ENCODE measurements at regions not wholly inside any gene's neighbourhood (a gene's known extent, or its start where the extent isn't known, plus 50 kb on each side); places are given as distances from the start of the nearest gene placed in this dataset.
"Not testable (repeated sequence)": the region's sequence is repeated elsewhere in the genome, so short reads cannot be mapped to it uniquely, and the experiment has no call there.

DNA sequence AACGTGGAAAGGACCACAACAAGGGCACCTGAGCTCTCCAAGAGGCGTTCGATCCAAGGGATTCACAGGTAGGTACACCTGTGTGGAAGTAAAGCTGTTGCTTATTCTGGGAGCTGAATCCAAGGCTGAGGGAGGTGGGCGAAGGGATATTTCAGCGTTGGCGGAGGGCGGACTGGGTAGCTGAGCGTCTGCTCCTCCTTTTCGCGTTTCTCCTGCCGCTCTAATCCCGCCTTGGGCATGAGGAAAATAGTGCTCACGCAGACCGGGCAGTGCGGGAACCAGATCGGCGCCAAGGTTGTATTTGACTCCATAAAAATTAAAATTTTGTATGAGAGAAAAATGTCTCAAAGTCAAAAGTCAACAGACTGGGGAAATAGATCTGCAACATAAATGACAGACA, 3966.2 kb upstream of the OR11H1 start:
- ATAC-seq; H3K27ac Mint-ChIP-seq; H3K27me3 Mint-ChIP-seq (ENCODE audit: low read depth); H3K4me3 Mint-ChIP-seq; POLR2A ChIA-PET; DNase-seq; H3K36me3 Mint-ChIP-seq (ENCODE audit: low read depth); CTCF ChIA-PET; H3K4me1 Mint-ChIP-seq (ENCODE audit: low read depth): not testable (repeated sequence)
- peaks cover 35% of the 10 kb centered on the region for H3K9me3 Mint-ChIP-seq (ENCODE audit: insufficient read depth)

- DNase-seq; POLR2A ChIA-PET; H3K27me3 Mint-ChIP-seq (ENCODE audit: low read depth); ATAC-seq; H3K36me3 Mint-ChIP-seq (ENCODE audit: low read depth); CTCF ChIA-PET; H3K27ac Mint-ChIP-seq; H3K4me1 Mint-ChIP-seq (ENCODE audit: low read depth); H3K4me3 Mint-ChIP-seq: not testable (repeated sequence)
- H3K9me3 Mint-ChIP-seq (ENCODE audit: insufficient read depth) = peaks cover 59% of the 10 kb centered on the region
Measured at GRCh38 chr22:11568837-11569563, 3959.0 kb upstream of the OR11H1 start.

- H3K4me1 Mint-ChIP-seq (ENCODE audit: low read depth); H3K27me3 Mint-ChIP-seq (ENCODE audit: low read depth); CTCF ChIA-PET; H3K36me3 Mint-ChIP-seq (ENCODE audit: low read depth); POLR2A ChIA-PET; ATAC-seq; H3K4me3 Mint-ChIP-seq; H3K27ac Mint-ChIP-seq; DNase-seq: not testable (repeated sequence)
- peaks cover 63% of the 10 kb centered on the region for H3K9me3 Mint-ChIP-seq (ENCODE audit: insufficient read depth)
Measured at GRCh38 chr22:11569564-11569940, 3958.4 kb upstream of the OR11H1 start.

GRCh38 chr22:11573154-11573553, 3954.8 kb upstream of the OR11H1 start:
- H3K4me1 Mint-ChIP-seq (ENCODE audit: low read depth); POLR2A ChIA-PET; H3K27me3 Mint-ChIP-seq (ENCODE audit: low read depth); H3K27ac Mint-ChIP-seq; H3K4me3 Mint-ChIP-seq; ATAC-seq; DNase-seq; CTCF ChIA-PET; H3K36me3 Mint-ChIP-seq (ENCODE audit: low read depth): not testable (repeated sequence)
- H3K9me3 Mint-ChIP-seq (ENCODE audit: insufficient read depth) = peaks cover 88% of the 10 kb centered on the region

DNA sequence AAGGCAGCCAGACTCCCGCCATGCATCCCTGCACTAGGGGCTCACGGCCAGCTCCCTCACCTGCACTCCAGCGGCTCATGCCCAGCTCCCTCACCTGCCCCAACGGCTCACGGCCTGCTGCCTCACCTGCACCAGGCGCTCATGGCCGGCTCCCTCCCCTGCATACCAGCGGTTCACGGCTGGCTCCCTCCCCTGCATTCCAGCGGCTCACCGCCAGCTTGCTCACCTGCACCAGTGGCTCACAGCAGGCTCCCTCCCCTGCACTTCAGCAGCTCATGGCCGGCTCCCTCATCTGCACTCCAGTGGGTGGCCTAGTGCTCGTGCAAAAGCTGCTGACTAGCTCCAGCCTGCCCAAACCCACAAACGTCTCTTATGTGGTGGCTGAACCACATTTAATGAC, 3953.8 kb upstream of the OR11H1 start:
- H3K4me3 Mint-ChIP-seq; CTCF ChIA-PET; ATAC-seq; H3K4me1 Mint-ChIP-seq (ENCODE audit: low read depth); H3K27ac Mint-ChIP-seq; POLR2A ChIA-PET; H3K36me3 Mint-ChIP-seq (ENCODE audit: low read depth); H3K27me3 Mint-ChIP-seq (ENCODE audit: low read depth); DNase-seq: not testable (repeated sequence)
- H3K9me3 Mint-ChIP-seq (ENCODE audit: insufficient read depth) = peaks cover 84% of the 10 kb centered on the region

DNA sequence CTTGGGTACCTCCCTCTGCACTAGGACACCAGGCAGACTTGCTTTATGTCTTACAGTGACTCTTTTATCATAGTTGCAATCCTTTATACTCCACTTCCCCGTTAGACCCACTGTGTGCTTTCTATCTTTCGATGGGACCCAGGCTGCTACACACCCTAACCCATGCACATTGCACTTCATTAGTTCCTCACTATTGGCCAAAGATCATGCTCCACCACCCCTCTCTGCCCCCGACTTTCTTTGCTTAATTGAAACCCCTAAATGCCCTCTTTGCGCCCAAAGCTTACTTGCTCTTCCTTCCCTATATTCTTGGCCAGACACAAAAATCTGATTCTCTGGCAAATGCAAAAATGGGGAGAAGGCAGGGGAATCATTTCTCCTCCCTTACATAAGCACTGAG, 3953.3 kb upstream of the OR11H1 start:
- not testable (repeated sequence) for ATAC-seq

GRCh38 chr22:11576740-11577139, 3951.3 kb upstream of the OR11H1 start:
- DNase-seq; H3K27ac Mint-ChIP-seq; H3K36me3 Mint-ChIP-seq (ENCODE audit: low read depth); CTCF ChIA-PET; H3K27me3 Mint-ChIP-seq (ENCODE audit: low read depth); H3K4me1 Mint-ChIP-seq (ENCODE audit: low read depth); POLR2A ChIA-PET; H3K4me3 Mint-ChIP-seq; ATAC-seq: not testable (repeated sequence)
- peaks cover 79% of the 10 kb centered on the region for H3K9me3 Mint-ChIP-seq (ENCODE audit: insufficient read depth)

More for the DNA sequence above, 3953.3 kb upstream of the OR11H1 start:
- H3K4me3 Mint-ChIP-seq; H3K36me3 Mint-ChIP-seq (ENCODE audit: low read depth); POLR2A ChIA-PET; H3K27ac Mint-ChIP-seq; DNase-seq; CTCF ChIA-PET; H3K4me1 Mint-ChIP-seq (ENCODE audit: low read depth); H3K27me3 Mint-ChIP-seq (ENCODE audit: low read depth): not testable (repeated sequence)
- H3K9me3 Mint-ChIP-seq (ENCODE audit: insufficient read depth) = peaks cover 84% of the 10 kb centered on the region

DNA sequence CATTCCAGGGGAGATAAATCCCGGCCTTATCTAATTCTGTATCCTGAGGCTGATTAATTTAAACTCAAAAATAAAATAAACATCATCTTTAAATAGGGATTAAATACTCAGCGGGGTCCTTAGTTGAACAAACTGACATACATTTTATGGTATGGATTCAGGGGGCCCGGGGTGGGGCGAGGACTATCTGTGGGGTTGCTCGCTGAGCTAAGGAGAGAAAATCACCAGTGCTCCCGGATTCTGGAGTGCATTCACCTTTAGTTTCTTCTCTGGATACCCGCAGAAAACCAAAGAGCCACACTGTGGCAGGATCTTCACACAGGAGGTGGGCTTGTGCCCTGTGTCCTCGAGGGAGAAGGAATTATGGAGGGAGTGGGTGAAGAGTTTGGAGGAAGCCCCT, 3949.9 kb upstream of the OR11H1 start:
- CTCF ChIA-PET; H3K4me1 Mint-ChIP-seq (ENCODE audit: low read depth); POLR2A ChIA-PET; H3K27me3 Mint-ChIP-seq (ENCODE audit: low read depth); ATAC-seq; H3K27ac Mint-ChIP-seq; H3K4me3 Mint-ChIP-seq; DNase-seq; H3K36me3 Mint-ChIP-seq (ENCODE audit: low read depth): not testable (repeated sequence)
- peaks cover 76% of the 10 kb centered on the region for H3K9me3 Mint-ChIP-seq (ENCODE audit: insufficient read depth)

- H3K4me1 Mint-ChIP-seq (ENCODE audit: low read depth); H3K4me3 Mint-ChIP-seq; DNase-seq; H3K27me3 Mint-ChIP-seq (ENCODE audit: low read depth); POLR2A ChIA-PET; H3K36me3 Mint-ChIP-seq (ENCODE audit: low read depth); H3K27ac Mint-ChIP-seq; ATAC-seq; CTCF ChIA-PET: not testable (repeated sequence)
- peaks cover 76% of the 10 kb centered on the region for H3K9me3 Mint-ChIP-seq (ENCODE audit: insufficient read depth)
Measured at GRCh38 chr22:11578551-11578950, 3949.4 kb upstream of the OR11H1 start.

- ATAC-seq; H3K27me3 Mint-ChIP-seq (ENCODE audit: low read depth); H3K4me3 Mint-ChIP-seq; POLR2A ChIA-PET; H3K4me1 Mint-ChIP-seq (ENCODE audit: low read depth); H3K36me3 Mint-ChIP-seq (ENCODE audit: low read depth); CTCF ChIA-PET; DNase-seq; H3K27ac Mint-ChIP-seq: not testable (repeated sequence)
- H3K9me3 Mint-ChIP-seq (ENCODE audit: insufficient read depth) = peaks cover 65% of the 10 kb centered on the region
Measured at GRCh38 chr22:11582048-11582447, 3945.9 kb upstream of the OR11H1 start.

- H3K4me1 Mint-ChIP-seq (ENCODE audit: low read depth); H3K4me3 Mint-ChIP-seq; POLR2A ChIA-PET; H3K36me3 Mint-ChIP-seq (ENCODE audit: low read depth); H3K27me3 Mint-ChIP-seq (ENCODE audit: low read depth); H3K27ac Mint-ChIP-seq; DNase-seq; CTCF ChIA-PET; ATAC-seq: not testable (repeated sequence)
- peaks cover 57% of the 10 kb centered on the region for H3K9me3 Mint-ChIP-seq (ENCODE audit: insufficient read depth)
Measured at GRCh38 chr22:11584231-11584630, 3943.8 kb upstream of the OR11H1 start.

DNA sequence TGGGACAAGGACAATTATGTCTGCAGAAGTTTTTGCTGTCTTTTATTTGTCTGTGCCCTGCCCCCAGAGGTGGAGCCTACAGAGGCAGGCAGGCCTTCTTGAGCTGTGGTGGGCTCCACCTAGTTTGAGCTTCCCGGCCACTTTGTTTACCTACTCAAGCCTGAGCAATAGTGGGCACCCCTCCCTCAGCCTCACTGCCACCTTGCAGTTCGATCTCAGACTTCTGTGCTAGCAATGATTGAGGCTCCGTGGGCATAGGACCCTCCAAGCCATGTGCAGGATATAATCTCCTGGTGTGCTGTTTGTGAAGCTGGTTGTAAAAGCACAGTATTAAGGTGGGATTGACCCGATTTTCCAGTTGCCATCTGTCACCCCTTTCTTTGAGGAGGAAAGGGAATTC, 3933.4 kb upstream of the OR11H1 start:
- peaks cover 51% of the 10 kb centered on the region for H3K9me3 Mint-ChIP-seq (ENCODE audit: insufficient read depth)
- H3K4me3 Mint-ChIP-seq; H3K4me1 Mint-ChIP-seq (ENCODE audit: low read depth); H3K27me3 Mint-ChIP-seq (ENCODE audit: low read depth); H3K27ac Mint-ChIP-seq; POLR2A ChIA-PET; CTCF ChIA-PET; H3K36me3 Mint-ChIP-seq (ENCODE audit: low read depth); DNase-seq; ATAC-seq: not testable (repeated sequence)
